ENCODE measurements at regions not wholly inside any gene's neighbourhood (a gene's known extent, or its start where the extent isn't known, plus 50 kb on each side); places are given as distances from the start of the nearest gene placed in this dataset.

DNA sequence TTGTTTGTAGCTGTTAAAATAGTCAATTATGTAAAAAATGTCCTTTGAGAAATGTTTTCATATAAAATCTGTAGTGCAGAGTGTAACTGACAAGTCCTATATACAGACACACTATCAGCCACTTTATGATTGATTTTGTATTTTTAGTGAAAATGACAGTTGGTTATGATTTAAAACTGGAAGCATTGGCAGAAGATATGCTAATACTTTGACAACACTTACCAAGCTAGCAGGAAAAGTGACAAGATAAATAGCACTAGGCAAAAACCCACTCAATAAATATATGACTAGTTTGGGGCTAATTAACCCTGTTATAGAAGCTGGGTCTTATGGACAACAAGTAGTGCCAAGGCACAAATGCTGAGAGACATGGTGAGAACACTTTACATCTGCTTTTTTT, 772.9 kb upstream of the NOVA1 start:
- TF ChIP-seq POLR2A (IDR thresholded peaks at IDR 0.05), result no peak
- TF ChIP-seq, protein P1, sequence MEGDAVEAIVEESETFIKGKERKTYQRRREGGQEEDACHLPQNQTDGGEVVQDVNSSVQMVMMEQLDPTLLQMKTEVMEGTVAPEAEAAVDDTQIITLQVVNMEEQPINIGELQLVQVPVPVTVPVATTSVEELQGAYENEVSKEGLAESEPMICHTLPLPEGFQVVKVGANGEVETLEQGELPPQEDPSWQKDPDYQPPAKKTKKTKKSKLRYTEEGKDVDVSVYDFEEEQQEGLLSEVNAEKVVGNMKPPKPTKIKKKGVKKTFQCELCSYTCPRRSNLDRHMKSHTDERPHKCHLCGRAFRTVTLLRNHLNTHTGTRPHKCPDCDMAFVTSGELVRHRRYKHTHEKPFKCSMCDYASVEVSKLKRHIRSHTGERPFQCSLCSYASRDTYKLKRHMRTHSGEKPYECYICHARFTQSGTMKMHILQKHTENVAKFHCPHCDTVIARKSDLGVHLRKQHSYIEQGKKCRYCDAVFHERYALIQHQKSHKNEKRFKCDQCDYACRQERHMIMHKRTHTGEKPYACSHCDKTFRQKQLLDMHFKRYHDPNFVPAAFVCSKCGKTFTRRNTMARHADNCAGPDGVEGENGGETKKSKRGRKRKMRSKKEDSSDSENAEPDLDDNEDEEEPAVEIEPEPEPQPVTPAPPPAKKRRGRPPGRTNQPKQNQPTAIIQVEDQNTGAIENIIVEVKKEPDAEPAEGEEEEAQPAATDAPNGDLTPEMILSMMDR (IDR thresholded peaks at IDR 0.05), result no peak

Measured in heart left ventricle (tissue), 13 donors.